ENCODE measurements at regions not wholly inside any gene's neighbourhood (a gene's known extent, or its start where the extent isn't known, plus 50 kb on each side); places are given as distances from the start of the nearest gene placed in this dataset.
"Not testable (repeated sequence)": the region's sequence is repeated elsewhere in the genome, so short reads cannot be mapped to it uniquely, and the experiment has no call there.

- TF ChIP-seq ZNF274 (IDR thresholded peaks at IDR 0.05; ENCODE audit: low read depth, low read length), result no peak
- H3K4me3 ChIP-seq (ENCODE audit: low read length), result no peak overlapping the region
Observed at GRCh38 chr20:22070610-22071058, 365.2 kb downstream of the PAX1 start.

- no peak for TF ChIP-seq ZNF274 (IDR thresholded peaks at IDR 0.05; ENCODE audit: low read depth, low read length)
- H3K4me3 ChIP-seq (ENCODE audit: low read length), result no peak overlapping the region
Observed at GRCh38 chr20:22063753-22064152, 358.3 kb downstream of the PAX1 start.

GRCh38 chr20:22062874-22063273 is 357.4 kb downstream of the PAX1 start:
- no peak for TF ChIP-seq ZNF274 (IDR thresholded peaks at IDR 0.05; ENCODE audit: low read depth, low read length)
- H3K4me3 ChIP-seq (ENCODE audit: low read length), result no peak overlapping the region

- no peak for TF ChIP-seq ZNF274 (IDR thresholded peaks at IDR 0.05; ENCODE audit: low read depth, low read length)
- H3K4me3 ChIP-seq (ENCODE audit: low read length), result no peak overlapping the region
Observed at GRCh38 chr20:22060610-22061009, 355.1 kb downstream of the PAX1 start.

- H3K4me3 ChIP-seq (ENCODE audit: low read length), result no peak overlapping the region
Observed at GRCh38 chr20:22058746-22059145, 353.3 kb downstream of the PAX1 start.

GRCh38 chr20:22055981-22056380 is 350.5 kb downstream of the PAX1 start:
- no peak for TF ChIP-seq ZNF274 (IDR thresholded peaks at IDR 0.05; ENCODE audit: low read depth, low read length)
- no peak overlapping the region for H3K4me3 ChIP-seq (ENCODE audit: low read length)

More at GRCh38 chr20:22058746-22059145, 353.3 kb downstream of the PAX1 start:
- no peak for TF ChIP-seq ZNF274 (IDR thresholded peaks at IDR 0.05; ENCODE audit: low read depth, low read length)

- TF ChIP-seq ZNF274 (IDR thresholded peaks at IDR 0.05; ENCODE audit: low read depth, low read length), result no peak
- H3K4me3 ChIP-seq (ENCODE audit: low read length), result no peak overlapping the region
Observed at GRCh38 chr20:22052025-22052650, 346.7 kb downstream of the PAX1 start.

GRCh38 chr20:22045956-22046507 is 340.6 kb downstream of the PAX1 start:
- not testable (repeated sequence) for H3K4me3 ChIP-seq (ENCODE audit: low read length)

- no peak for TF ChIP-seq ZNF274 (IDR thresholded peaks at IDR 0.05; ENCODE audit: low read depth, low read length)
Observed at GRCh38 chr20:22027423-22027822, 322.0 kb downstream of the PAX1 start.

GRCh38 chr20:22020201-22020600 is 314.7 kb downstream of the PAX1 start:
- no peak for TF ChIP-seq ZNF274 (IDR thresholded peaks at IDR 0.05; ENCODE audit: low read depth, low read length)
- H3K4me3 ChIP-seq (ENCODE audit: low read length), result no peak overlapping the region

More at GRCh38 chr20:22027423-22027822, 322.0 kb downstream of the PAX1 start:
- H3K4me3 ChIP-seq (ENCODE audit: low read length), result no peak overlapping the region

GRCh38 chr20:22008456-22008855 is 303.0 kb downstream of the PAX1 start:
- TF ChIP-seq ZNF274 (IDR thresholded peaks at IDR 0.05; ENCODE audit: low read depth, low read length), result no peak

GRCh38 chr20:22006306-22006705 is 300.8 kb downstream of the PAX1 start:
- no peak for TF ChIP-seq ZNF274 (IDR thresholded peaks at IDR 0.05; ENCODE audit: low read depth, low read length)
- H3K4me3 ChIP-seq (ENCODE audit: low read length), result no peak overlapping the region

More at GRCh38 chr20:22008456-22008855, 303.0 kb downstream of the PAX1 start:
- no peak overlapping the region for H3K4me3 ChIP-seq (ENCODE audit: low read length)

- no peak overlapping the region for H3K4me3 ChIP-seq (ENCODE audit: low read length)
- TF ChIP-seq ZNF274 (IDR thresholded peaks at IDR 0.05; ENCODE audit: low read depth, low read length), result no peak
Observed at GRCh38 chr20:22005535-22005934, 300.1 kb downstream of the PAX1 start.

GRCh38 chr20:22004946-22005345 is 299.5 kb downstream of the PAX1 start:
- no peak overlapping the region for H3K4me3 ChIP-seq (ENCODE audit: low read length)
- TF ChIP-seq ZNF274 (IDR thresholded peaks at IDR 0.05; ENCODE audit: low read depth, low read length), result no peak

- no peak for TF ChIP-seq ZNF274 (IDR thresholded peaks at IDR 0.05; ENCODE audit: low read depth, low read length)
- no peak overlapping the region for H3K4me3 ChIP-seq (ENCODE audit: low read length)
Observed at GRCh38 chr20:22003680-22004079, 298.2 kb downstream of the PAX1 start.

- H3K4me3 ChIP-seq (ENCODE audit: low read length), result no peak overlapping the region
- no peak for TF ChIP-seq ZNF274 (IDR thresholded peaks at IDR 0.05; ENCODE audit: low read depth, low read length)
Observed at GRCh38 chr20:22001886-22002285, 296.4 kb downstream of the PAX1 start.
